Renal pelvis (tissue), 1 donor: ENCODE measurements at regions not wholly inside any gene's neighbourhood (a gene's known extent, or its start where the extent isn't known, plus 50 kb on each side); places are given as distances from the start of the nearest gene placed in this dataset.
"Not testable (repeated sequence)": the region's sequence is repeated elsewhere in the genome, so short reads cannot be mapped to it uniquely, and the experiment has no call there.

Source experiments
- DNase-seq: peaks from one replicate; pipeline ENCODE4 v3.0.0-alpha.2; 2013

DNA sequence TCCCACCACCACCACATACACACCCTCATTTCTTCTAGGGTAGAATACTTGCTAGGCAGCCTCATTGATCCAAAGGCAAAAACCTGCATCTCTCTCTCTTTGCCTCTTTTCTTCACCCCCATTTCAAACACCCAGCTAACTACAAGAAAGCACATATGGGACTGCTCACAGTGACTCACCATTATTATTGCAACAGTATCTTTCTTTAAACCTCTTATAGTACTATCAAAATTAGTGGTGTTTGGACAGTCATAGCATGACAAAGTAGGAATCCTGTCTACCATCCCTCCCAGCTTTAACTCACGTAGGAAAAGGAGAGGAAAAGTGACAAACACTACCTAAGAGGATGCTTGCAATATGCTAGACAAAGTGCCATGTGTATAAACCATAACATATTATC, 422.5 kb upstream of the CRIM1 start:
- DNase-seq = no peak

DNA sequence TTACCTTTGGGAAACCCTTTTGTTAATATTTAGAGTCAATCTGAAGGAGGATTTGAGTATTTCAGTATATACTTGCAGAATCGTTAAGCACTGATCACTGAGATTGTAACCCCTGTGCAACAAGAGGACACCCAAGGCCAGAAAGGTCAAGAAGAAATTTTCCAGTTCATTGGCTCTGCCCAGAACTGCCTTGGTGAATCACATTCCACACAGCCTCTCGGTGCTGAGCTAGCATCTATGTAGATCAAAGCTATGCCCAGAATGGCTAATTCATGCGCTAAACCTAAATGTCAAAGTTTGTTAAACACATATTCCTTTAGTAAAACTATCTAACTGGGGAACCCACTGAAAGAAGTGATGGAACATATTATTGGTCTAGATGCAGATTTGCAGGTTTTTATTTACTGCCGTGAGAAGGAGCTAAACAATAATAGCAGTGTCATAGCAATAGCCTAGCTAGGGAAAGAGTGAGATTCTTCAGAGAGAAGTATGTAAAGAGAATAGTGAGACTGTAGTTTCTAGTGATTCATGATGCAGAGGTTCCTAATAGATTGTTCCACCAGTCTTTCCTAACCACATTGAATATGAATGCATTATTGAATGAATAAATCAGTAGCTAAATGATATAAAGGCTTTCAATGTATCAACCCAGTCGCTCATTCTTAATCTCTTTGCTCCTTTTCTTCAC, 423.2 kb upstream of the CRIM1 start:
- no peak for DNase-seq

DNA sequence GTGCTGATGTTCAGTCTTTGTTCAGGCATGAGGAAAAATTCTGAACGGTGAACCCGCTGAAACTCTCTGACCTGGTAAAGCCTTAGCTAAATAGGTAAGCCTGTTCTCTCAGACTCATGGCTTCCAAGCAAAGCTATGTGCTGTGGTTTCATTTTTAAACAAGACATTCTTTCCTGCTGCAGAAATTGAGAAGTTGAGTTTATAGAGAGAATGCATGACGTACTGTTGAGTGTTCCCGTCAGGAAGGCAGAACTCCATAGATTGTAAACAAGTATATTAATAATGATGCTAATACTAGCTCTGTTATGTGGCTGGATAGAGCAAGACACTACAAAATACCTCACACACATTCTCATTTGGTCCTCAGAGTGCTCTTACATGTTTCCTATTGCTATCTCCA, 424.0 kb upstream of the CRIM1 start:
- DNase-seq = no peak

DNA sequence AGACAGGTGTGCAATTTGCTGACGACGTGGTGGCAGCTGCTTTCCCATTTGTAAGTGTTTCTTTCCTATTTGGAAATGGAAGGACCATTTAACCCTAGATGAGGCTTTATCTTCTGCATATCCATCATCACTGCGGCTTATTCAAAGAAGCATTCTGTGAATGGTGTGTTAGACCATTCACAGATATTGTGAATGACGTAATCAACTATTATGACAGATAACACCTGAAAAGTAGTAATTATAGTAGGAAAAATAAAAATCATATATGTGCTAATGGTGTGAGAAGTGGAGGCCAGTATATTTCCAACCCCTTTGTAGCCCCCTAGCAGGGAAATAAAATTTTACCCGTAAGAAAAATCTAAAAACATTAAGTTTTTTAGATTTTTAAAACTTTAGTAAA, 424.5 kb upstream of the CRIM1 start:
- no peak for DNase-seq

DNA sequence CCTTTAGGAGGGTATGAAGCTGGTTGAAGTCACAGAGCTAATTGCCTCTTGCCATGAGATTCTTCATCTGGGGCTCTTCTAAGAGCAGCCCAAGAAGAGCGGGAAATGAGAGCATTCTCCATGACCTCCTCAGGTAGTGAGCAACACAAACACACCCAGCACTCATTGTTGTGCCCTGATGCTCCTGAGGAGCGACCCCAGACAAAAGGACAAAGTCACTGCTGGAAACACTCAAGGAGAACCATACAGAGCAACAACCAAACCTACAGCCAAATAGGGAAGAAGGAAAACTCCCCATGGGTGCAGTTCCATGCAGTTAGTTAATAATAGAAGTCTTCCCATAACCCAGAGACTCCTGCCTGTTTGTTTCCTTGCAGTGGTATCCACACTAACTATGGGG, 426.0 kb upstream of the CRIM1 start:
- DNase-seq = no peak

DNA sequence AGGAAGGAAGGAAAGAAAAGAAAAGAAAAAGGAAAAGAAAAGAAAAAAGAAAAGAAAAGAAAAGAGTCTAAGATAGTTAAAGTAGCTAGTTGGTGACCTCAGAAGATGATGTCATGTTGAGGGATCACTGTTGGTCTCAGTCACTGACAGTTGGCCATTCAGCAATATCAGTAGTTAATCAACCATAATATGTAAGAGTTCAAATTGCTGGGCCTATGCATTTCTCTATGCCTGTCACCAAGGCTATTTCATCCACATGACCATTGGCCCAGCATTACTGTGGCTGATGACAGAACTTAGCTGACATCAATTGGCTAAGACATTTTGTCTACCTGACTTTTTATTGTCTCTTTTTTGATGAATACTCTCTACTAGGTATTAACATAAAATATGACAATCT, 435.5 kb upstream of the CRIM1 start:
- DNase-seq = no peak

DNA sequence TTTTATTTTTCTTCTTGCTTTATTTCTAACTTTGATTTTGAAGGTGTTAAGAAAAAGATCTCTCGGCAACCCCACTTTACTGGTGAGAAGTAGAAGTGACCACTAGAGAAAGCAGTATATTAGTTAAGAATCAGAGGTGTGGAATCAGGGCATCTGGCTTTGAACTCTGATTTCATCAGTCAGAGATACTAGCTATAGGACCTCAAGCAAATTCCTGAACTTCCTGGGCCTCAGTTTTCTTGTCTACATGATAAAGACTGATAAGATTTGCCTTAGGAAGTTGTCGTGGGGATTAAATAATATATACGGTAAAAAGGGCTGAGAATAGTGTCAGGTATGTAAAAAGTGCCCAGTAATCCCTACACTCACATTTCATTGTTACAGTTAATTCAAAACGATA, 440.3 kb upstream of the CRIM1 start:
- no peak for DNase-seq

DNA sequence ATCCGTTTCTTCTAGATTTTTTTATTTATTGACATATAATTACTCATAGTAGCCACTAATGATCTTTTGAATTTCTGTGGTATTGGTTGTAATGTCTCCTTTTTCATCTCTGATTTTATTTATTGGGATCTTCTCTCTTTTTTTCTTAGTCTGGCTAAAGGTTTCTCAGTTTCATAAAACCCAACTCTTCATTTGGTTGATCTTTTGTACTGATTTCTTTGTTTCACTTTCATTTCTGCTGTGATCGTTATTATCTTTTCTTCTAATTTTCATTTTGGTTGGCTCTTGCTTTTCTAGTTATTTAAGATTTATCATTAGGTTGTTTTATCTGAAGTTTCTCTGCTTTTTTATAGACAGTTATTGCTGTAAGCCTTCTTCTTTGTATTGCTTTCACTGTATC, 463.6 kb upstream of the CRIM1 start:
- DNase-seq = no peak

DNA sequence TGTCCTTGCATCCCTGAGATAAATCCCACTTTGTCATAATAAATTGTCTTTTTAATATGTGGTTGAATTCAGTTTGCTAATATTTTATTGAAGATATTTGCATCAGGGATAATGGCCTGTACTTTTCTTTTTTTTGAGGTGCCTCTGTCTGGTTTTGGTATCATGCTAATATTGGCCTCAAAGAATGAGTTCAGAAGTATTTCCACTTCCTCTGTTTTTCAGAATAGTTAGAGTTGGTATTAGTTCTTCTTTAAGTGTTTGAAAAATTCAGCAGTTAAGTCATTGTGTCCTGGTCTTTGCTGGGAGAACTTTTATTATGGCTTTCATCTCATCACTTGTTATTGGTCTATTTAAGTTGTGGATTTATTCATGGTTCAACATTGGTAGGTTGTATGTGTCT, 464.1 kb upstream of the CRIM1 start:
- DNase-seq = no peak

DNA sequence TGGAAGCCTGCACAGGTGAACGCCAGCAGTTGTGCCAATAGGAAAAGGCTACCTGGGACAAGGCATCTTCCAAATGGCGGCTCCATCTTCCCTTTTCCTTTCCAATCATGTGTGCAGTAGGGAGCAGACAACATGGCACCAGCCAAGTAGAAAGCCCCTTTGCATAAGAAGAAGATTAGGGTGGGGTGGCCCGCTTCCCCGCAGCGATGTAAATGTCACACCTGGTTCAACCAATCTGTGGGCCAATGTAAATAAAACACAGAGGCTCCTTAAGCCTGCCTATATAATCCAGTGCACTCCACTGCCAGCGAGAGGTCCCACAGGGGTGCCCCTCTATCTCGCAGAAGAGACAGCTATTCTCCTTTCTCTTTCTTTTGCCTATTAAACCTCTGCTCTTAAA, 468.4 kb upstream of the CRIM1 start:
- no peak for DNase-seq

DNA sequence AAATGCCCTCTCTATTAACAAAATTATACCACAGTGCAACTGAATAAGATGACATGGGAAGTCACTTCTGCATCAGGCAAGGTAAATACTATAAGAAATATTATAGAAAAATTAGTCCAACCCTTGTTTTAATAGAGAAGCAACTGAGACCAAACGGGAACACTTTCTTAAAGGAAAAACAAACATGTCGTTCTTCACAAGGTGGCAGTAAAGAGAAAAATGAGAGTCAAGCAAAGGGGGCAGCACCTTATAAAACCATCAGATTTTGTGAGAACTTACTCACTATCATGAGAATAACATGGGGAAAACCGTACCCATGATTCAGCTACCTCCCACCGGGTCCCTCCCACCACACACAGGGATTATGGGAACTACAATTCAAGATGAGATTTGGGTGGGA, 481.7 kb upstream of the CRIM1 start:
- no peak for DNase-seq

DNA sequence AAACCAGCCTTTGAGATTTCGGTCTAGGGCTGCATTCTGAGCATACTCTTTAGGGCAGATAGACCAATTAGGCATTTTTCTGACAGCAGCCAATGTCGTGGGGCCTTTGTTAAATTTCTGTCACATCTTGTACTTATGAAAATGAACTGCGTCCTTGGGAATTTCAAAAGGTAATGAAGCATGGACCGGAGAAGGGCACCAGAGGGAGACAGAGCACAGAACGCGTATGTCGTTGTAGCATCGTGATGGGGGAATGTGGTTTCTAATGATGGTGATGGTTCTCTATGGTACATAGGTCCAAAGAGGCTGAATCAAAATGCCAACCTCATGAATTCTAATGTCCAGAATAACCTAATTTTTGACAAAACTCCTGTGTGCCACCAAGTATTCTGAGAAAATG, 483.9 kb upstream of the CRIM1 start:
- no peak for DNase-seq

DNA sequence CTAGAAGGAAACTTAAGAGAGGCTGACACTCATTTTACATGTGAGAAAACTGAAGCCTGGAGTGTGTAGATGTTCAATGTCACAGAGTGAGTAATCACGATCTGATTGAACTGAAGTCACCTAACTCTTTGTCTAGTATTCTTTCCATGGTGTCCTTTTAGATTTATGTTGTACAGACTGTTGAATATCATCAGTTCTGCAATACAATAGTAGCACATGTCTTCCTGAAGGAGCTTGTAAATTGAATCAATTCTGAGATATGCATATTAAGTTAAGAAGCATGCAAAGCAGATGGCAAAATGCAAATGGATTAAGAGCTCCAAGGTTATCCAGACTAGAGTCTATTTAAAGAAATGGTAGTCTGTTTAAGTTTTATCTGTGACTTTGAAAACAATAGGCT, 484.9 kb upstream of the CRIM1 start:
- DNase-seq = no peak

DNA sequence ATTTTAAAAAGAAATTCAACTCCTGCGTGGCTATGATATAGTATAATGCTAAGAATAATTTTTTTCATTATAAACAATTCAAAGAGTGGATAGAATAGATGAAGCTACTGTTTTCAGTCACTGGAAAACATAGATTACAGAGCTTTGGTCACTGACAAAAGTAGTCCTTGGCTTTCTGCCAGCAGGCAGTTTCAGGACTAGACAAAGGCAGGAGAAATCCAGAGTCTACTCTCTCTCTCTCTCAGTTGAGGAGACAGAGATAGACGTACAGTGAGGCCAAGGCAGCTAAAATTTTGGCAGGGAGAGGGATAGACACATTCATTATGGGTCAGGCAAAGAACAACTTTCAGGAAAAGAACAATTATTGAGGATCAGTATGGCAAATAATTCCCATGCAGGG, 491.4 kb upstream of the CRIM1 start:
- no peak for DNase-seq

DNA sequence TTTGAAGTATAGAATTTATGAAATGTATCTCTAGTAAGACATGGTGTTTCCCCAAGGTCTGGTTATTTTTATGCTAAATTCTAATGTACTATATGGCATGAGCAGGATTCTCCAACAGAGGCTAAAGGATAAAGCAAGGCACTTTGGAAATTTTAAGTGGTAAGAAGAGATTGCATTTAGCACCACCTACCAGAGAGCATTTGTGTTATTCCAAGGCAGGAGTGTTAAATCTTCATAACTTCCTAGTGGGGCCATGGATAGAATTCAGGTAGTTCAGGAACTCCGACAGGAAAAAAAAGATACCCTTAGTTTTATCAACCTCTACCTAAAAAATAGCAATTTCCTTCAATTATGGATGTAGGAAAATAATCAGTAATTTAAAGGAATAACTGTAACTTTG, 497.4 kb upstream of the CRIM1 start:
- no peak for DNase-seq

DNA sequence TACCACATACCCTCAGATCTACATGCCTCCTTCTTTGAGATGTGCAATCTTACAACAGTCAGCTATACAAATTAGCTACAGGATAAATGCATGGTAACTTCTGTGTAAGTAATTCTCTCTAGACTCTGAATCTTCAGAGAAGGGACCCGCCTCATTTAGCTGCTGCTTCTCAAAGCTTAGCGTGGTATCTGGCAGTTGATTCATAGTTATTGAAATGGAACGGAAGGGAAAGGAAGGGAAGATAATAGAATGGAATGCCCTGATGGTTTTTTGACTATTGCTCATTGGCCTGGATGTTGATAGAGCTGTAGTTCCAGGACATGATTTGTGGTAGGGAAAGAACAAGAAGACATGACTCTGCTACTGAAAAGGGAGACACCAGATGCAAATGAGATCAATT, 498.1 kb upstream of the CRIM1 start:
- DNase-seq = no peak

DNA sequence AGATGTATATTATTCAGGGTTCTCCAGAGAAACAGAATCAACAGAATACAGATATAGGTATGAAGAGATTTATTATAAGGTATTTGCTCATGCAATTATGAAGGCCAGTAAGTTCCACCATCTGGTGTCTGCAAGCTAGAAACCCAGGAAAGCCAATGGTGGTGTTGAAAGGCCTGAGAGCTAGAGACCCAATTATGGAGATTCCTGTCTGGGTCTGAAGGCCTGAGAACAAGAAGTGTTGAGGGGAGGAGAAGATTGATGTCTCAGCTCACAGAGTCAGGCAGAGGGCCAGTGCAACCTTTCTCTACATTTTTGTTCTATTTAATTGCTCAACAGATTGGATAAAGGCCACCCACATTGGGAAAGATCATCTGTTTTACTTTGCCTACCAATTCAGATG, 524.2 kb upstream of the CRIM1 start:
- DNase-seq = no peak

DNA sequence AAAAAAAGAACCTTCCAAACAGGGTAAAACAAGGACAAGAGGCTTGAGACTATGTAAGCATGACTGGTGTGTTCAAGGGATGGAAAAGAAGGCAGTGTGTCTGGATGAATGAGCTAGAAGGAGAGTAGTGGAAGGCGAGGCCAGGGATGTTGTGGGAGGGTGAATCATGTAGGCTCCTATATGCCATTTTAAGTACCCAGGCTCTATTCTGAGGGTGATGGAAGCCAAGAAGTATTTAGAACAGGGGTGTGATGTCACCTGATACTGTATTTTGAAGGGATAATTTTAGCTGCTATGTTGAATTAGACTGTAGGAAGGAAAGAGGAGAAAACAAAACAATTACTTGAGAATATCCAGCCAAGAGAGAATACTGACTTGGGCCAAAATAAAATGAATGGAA, 524.7 kb upstream of the CRIM1 start:
- DNase-seq = no peak

DNA sequence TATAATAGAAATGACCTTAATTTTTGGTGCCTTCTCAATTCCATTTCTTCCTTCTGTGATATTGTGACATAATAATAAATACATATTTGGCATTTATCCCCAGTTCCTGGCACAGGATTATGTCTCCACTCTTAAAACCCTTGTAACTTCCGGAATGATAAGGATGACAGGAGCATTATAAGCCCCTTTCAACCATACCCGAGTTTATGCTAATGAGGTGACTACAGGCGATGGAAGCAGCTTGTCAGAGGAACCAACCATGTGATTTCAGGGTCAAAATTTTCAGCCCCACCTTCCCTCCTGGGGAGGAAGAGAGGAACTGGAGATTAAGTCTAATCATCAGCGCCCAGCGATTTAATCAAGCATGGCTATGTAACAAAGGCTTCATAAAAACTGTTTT, 528.5 kb upstream of the CRIM1 start:
- no peak for DNase-seq

DNA sequence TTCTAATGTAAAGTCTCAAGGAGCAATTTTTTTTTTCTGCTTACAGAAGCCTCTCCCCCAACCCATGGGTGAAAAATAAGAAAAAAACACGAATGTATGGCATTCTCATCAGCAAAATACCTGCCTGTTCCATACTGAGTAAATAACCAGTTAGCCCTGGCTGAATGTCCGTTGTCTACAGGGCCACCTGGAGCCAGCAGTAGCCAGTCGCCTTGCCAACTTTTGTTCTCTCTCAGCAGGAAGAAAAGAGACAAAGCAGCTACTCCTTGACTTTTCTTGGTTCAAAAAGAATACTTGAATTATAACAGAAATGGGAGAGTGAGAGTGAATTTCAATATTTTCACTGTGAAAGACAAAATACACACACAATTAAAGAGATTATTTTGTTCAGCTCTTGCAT, 532.9 kb upstream of the CRIM1 start:
- DNase-seq = no peak

DNA sequence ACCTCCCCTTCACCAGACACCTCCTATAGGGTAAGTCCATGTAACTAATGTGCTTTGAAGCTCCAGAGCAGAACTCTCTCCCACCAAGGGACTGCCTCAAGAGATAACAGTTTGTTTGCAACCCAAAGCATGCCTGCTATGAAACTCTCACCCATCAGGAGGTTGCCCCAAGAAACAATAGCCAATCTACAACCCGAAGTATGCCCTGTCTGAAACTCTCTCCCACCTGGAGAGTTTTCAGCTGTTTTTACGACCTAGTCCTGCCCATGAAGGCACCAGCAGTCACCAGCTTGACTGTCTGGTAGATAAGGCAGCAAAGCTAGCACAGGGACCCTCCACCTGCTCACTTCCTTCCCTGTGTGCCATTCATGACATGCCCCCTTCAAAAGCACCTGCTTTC, 533.9 kb upstream of the CRIM1 start:
- DNase-seq = no peak

DNA sequence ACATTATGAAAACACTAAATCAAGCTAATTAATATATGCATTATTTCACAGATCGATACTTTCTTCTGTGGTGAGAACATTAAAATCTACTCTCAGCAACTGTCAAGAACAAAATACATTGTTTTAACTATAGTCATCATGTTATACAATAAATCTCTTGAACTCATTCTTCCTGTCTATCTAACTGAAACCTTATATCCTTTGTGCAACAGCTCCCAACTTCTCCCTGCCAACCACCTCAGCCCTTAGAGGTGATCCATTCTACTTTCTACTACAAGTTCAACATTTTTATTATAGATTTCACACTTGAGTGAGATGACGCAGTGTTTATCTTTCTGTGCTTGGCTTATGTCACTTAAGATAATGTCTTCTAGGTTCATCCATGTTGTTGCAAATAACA, 535.2 kb upstream of the CRIM1 start:
- DNase-seq = no peak

DNA sequence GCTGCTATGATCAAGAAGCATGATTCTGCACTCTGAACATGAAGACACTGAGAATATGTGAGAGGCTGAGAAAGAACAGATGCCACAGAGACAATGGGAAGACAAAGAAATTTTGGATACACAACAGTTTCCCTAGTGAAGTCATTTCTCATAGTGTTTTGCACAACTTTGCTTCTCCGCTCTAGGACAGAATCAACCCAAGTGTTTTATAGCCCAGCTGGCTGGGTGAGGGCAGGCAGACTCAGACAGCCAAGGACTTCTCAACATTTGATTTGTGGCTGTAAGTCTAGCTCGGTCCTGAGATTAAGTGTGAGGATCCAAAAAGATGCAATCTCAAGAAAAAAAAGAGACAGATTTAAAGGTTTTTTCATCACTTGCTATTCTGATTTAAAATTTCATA, 536.5 kb upstream of the CRIM1 start:
- no peak for DNase-seq

DNA sequence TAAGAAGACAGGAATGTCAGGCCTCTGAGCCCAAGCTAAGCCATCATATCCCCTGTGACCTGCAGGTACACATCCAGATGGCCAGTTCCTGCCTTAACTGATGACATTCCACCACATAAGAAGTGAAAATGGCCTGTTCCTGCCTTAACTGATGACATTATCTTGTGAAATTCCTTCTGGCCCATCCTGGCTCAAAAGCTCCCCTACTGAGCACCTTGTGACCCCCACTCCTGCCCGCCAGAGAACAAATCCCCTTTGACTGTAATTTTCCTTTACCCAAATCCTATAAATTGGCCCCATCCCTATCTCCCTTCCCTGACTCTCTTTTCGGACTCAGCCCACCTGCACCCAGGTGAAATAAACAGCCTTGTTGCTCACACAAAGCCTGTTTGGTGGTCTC, 537.2 kb upstream of the CRIM1 start:
- DNase-seq = not testable (repeated sequence)

DNA sequence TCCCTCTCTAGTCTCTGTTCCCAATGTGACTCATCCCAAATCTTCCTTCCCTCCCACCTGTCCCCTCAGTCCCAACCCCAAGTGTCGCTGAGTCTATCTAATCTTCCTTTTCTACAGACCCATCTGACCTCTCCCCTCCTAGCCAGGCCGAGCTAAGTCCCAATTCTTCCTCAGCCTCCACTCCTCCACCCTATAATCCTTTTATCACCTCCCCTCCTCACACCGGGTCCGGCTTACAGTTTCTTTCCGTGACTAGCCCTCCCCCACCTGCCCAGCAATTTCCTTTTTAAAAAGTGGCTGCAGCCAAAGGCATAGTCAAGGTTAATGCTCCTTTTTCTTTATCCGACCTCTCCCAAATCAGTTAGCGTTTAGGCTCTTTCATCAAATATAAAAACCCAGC, 541.0 kb upstream of the CRIM1 start:
- DNase-seq = not testable (repeated sequence)
